ENCODE measurements at regions not wholly inside any gene's neighbourhood (a gene's known extent, or its start where the extent isn't known, plus 50 kb on each side); places are given as distances from the start of the nearest gene placed in this dataset.

GRCh38 chrX:125778261-125778660 lies 387.8 kb downstream of the DCAF12L2 start (continued):
- TF ChIP-seq ZBTB10 (CRISPR knock-in tag; IDR thresholded peaks at IDR 0.05; ENCODE audit: borderline replicate concordance) (no peak), MATR3 (CRISPR knock-in tag; IDR thresholded peaks at IDR 0.05) (no peak)

- BruUV-seq (replicated peaks): no TSS peak
- Histone ChIP-seq H3K79me2 (ENCODE audit: insufficient read depth, low read length) (no peaks in the 10 kb centered on the region), H3K4me3 (replicated peaks in 1 of 3; ENCODE audit: insufficient read depth in 1 of 3, low read depth in 2 of 3, low read length in 3 of 3) (no peak overlapping the region), H3K4me1 (ENCODE audit: insufficient read depth, low read length) (no peaks in the 10 kb centered on the region), H3K9me3 (ENCODE audit: low read length) (0 out of 2 replicates have a peak, but pooled peaks cover 4% of the 10 kb centered on the region), H3K9ac (ENCODE audit: insufficient read depth, low read depth, low read length) (no peak overlapping the region), H4K20me1 (ENCODE audit: insufficient read depth, low read length) (no peaks in the 10 kb centered on the region), H3K4me2 (ENCODE audit: low read depth, low read length) (no peak overlapping the region), H3K36me3 (replicated peaks in 1 of 2; ENCODE audit: control insufficient read depth in 1 of 2, insufficient read depth in 2 of 2, low read length in 2 of 2) (no peaks in the 10 kb centered on the region), H3K27me3 (ENCODE audit: control insufficient read depth in 1 of 2, insufficient read depth in 2 of 2, low read length in 2 of 2) (no peaks in the 10 kb centered on the region), H3K27ac (ENCODE audit: extremely low read length, insufficient read depth, low read length) (no peak overlapping the region), H2AFZ (ENCODE audit: low read length) (no peak overlapping the region)
- WGBS (ENCODE audit: low lambda C conversion rate): 0% methylated on average over 2 of the region's 2 CpGs
- POLR2A ChIA-PET: no interaction called here
- no peak for ATAC-seq
- TF ChIP-seq KDM2A (CRISPR knock-in tag; IDR thresholded peaks at IDR 0.05; ENCODE audit: borderline replicate concordance, low read depth) (no peak), FOXO4 (CRISPR knock-in tag; conservative IDR thresholded peaks at IDR 0.05) (no peak), ARNT2 (CRISPR knock-in tag; IDR thresholded peaks at IDR 0.05; ENCODE audit: low read depth) (no peak), HIVEP1 (CRISPR knock-in tag; IDR thresholded peaks at IDR 0.05) (no peak), MIXL1 (CRISPR knock-in tag; IDR thresholded peaks at IDR 0.05) (no peak), HNRNPL (IDR thresholded peaks at IDR 0.05; ENCODE audit: low read depth, low read length) (no peak), ZFP37 (CRISPR knock-in tag; IDR thresholded peaks at IDR 0.05; ENCODE audit: borderline replicate concordance) (no peak), PPARG (CRISPR knock-in tag; conservative IDR thresholded peaks at IDR 0.05) (no peak), CHD2 (IDR thresholded peaks at IDR 0.05; ENCODE audit: low read depth, low read length) (no peak), AHR (CRISPR knock-in tag; IDR thresholded peaks at IDR 0.05) (no peak)
- intact Hi-C loops (cut with micrococcal nuclease; ENCODE audit: unreplicated experiment) (no loop called here), in situ Hi-C loops (cut with HindIII; ENCODE audit: extremely low pct_ligation_motif_present, low pct_unique_long_range_greater_than_20kb) (no loop called here)
- DNase-seq (ENCODE audit: low spot score): no peak
- CTCF ChIA-PET (ENCODE audit: low intra/inter-chr PET ratio, low total read pairs): no interaction called here
- FAIRE-seq: no peak
These were observed 383.9 kb downstream of the DCAF12L2 start for GRCh38 chrX:125782184-125782583.
